H9 (cell line): ENCODE measurements at regions not wholly inside any gene's neighbourhood (a gene's known extent, or its start where the extent isn't known, plus 50 kb on each side); places are given as distances from the start of the nearest gene placed in this dataset.

Source experiments
- DNase-seq: peaks from one replicate; pipeline ENCODE4 v3.0.0-alpha.2; 2017
- H2AFZ ChIP-seq: one replicate; pipeline ENCODE4 v1.6.1; 2013; ENCODE audit warnings: mild to moderate bottlenecking, low read length, control low read depth, moderate library complexity
- H2AK5ac ChIP-seq: 2 replicates; pipeline ENCODE4 v1.6.1; 2013; ENCODE audit warnings: low read length, control low read depth, mixed read lengths; ENCODE audit not compliant: insufficient read length
- H2BK120ac ChIP-seq: one replicate; pipeline ENCODE4 v1.6.1; 2013; ENCODE audit warnings: low read depth, mild to moderate bottlenecking, low read length, control low read depth, inconsistent platforms; ENCODE audit not compliant: poor library complexity, severe bottlenecking
- H2BK12ac ChIP-seq: 2 replicates; pipeline ENCODE4 v1.6.1; 2013; ENCODE audit warnings: low read length, control low read depth, mixed read lengths, low read depth; ENCODE audit not compliant: insufficient read length
- H2BK15ac ChIP-seq: 2 replicates; pipeline ENCODE4 v1.6.1; 2013; ENCODE audit warnings: low read depth, low read length, control low read depth
- H2BK20ac ChIP-seq: one replicate; pipeline ENCODE4 v1.6.1; 2013; ENCODE audit warnings: low read depth, mild to moderate bottlenecking, low read length, control low read depth, inconsistent platforms; ENCODE audit not compliant: poor library complexity, severe bottlenecking
- H2BK5ac ChIP-seq: 2 replicates; pipeline ENCODE4 v1.6.1; 2013; ENCODE audit warnings: low read length, control low read depth, mixed read lengths; ENCODE audit not compliant: insufficient read length
- H3K14ac ChIP-seq: 2 replicates; pipeline ENCODE4 v1.6.1; 2013; ENCODE audit warnings: low read length, control low read depth; ENCODE audit not compliant: insufficient read depth
- H3K18ac ChIP-seq: 2 replicates; pipeline ENCODE4 v1.6.1; 2013; ENCODE audit warnings: low read depth, mild to moderate bottlenecking, mixed read lengths, low read length, control low read depth; ENCODE audit not compliant: insufficient read length
- H3K23ac ChIP-seq: 2 replicates; pipeline ENCODE4 v1.6.1; 2013; ENCODE audit warnings: low read length, control low read depth, mixed read lengths, low read depth; ENCODE audit not compliant: insufficient read length
- H3K23me2 ChIP-seq: 2 replicates; pipeline ENCODE4 v1.6.1; 2013; ENCODE audit warnings: low read depth, mild to moderate bottlenecking, mixed read lengths, low read length, control low read depth; ENCODE audit not compliant: insufficient read length, poor library complexity, severe bottlenecking
- H3K27ac ChIP-seq: 2 replicates; pipeline ENCODE4 v1.5.1; 2013; ENCODE audit warnings: low read length, control low read depth, mixed read lengths, low read depth; ENCODE audit not compliant: insufficient read length
- H3K27me3 ChIP-seq: 2 replicates; pipeline ENCODE4 v1.6.1; 2013; ENCODE audit warnings: low read length, control low read depth, inconsistent platforms; ENCODE audit not compliant: insufficient read depth
- H3K4ac ChIP-seq: 2 replicates; pipeline ENCODE4 v1.6.1; 2013; ENCODE audit warnings: low read depth, mild to moderate bottlenecking, control low read depth, inconsistent platforms, low read length, moderate library complexity
- H3K4me1 ChIP-seq: 2 replicates; pipeline ENCODE4 v1.6.1; 2013; ENCODE audit warnings: low read length, control low read depth, inconsistent platforms; ENCODE audit not compliant: insufficient read depth
- H3K4me2 ChIP-seq: 2 replicates; pipeline ENCODE4 v1.6.1; 2013; ENCODE audit warnings: low read length, control low read depth, mixed read lengths; ENCODE audit not compliant: insufficient read length, insufficient read depth
- H3K56ac ChIP-seq: 2 replicates; pipeline ENCODE4 v1.6.1; 2013; ENCODE audit warnings: low read depth, mild to moderate bottlenecking, mixed read lengths, low read length, control low read depth; ENCODE audit not compliant: insufficient read length
- H3K79me1 ChIP-seq: 2 replicates; pipeline ENCODE4 v1.6.1; 2013; ENCODE audit warnings: low read depth, mild to moderate bottlenecking, moderate library complexity, low read length, control low read depth, inconsistent platforms; ENCODE audit not compliant: insufficient read depth, poor library complexity, severe bottlenecking
- H3K79me2 ChIP-seq: 2 replicates; pipeline ENCODE4 v1.6.1; 2013; ENCODE audit warnings: low read length, control low read depth, inconsistent platforms; ENCODE audit not compliant: insufficient read depth
- H3K9ac ChIP-seq: 2 replicates; pipeline ENCODE4 v1.6.1; 2013; ENCODE audit warnings: low read length, control low read depth, mixed read lengths; ENCODE audit not compliant: insufficient read length; ENCODE audit errors: extremely low read depth
- H3K9me3 ChIP-seq: one replicate; pipeline ENCODE4 v1.6.1; 2013; ENCODE audit warnings: low read depth, low read length, inconsistent platforms; ENCODE audit not compliant: control insufficient read depth
- H3T11ph ChIP-seq: one replicate; pipeline ENCODE4 v1.6.1; 2013; ENCODE audit warnings: mild to moderate bottlenecking, low read length, control low read depth, inconsistent platforms
- H4K20me1 ChIP-seq: one replicate; pipeline ENCODE4 v1.6.1; 2013; ENCODE audit not compliant: control insufficient read depth, insufficient read length, insufficient read depth
- H4K5ac ChIP-seq: 2 replicates; pipeline ENCODE4 v1.6.1; 2013; ENCODE audit warnings: low read depth, mild to moderate bottlenecking, mixed read lengths, low read length, control low read depth; ENCODE audit not compliant: insufficient read length
- H4K8ac ChIP-seq: replicated peaks from 2 replicates; pipeline ENCODE4 v1.6.1; 2013; ENCODE audit warnings: low read length, control low read depth, mixed read lengths, low read depth; ENCODE audit not compliant: insufficient read length
- H4K91ac ChIP-seq: 2 replicates; pipeline ENCODE4 v1.6.1; 2013; ENCODE audit warnings: low read depth, mild to moderate bottlenecking, moderate library complexity, mixed read lengths, low read length, control low read depth; ENCODE audit not compliant: insufficient read length
- H3K27ac Mint-ChIP-seq, 3 experiments: 2 replicates in 2 of 3; 3 replicates in 1 of 3; pipeline ENCODE4 v1.8.0; 2020 to 2021; ENCODE audit warnings: mixed read lengths in 3 of 3, mild to moderate bottlenecking in 1 of 3, moderate library complexity in 1 of 3
- H3K27me3 Mint-ChIP-seq: 2 replicates; pipeline ENCODE4 v1.8.0; 2021; ENCODE audit warnings: low read depth, mild to moderate bottlenecking, moderate library complexity, mixed read lengths
- H3K36me3 Mint-ChIP-seq, 3 experiments: 2 replicates in 2 of 3; 3 replicates in 1 of 3; pipeline ENCODE4 v1.8.0; 2020 to 2021; ENCODE audit warnings: low read depth in 3 of 3, mixed read lengths in 3 of 3; ENCODE audit not compliant: insufficient read depth in 1 of 3
- H3K4me1 Mint-ChIP-seq, 2 experiments: 2 replicates each; pipeline ENCODE4 v1.8.0; 2020; ENCODE audit warnings: mixed read lengths in 2 of 2
- H3K4me3 Mint-ChIP-seq, 2 experiments: 2 replicates in 1 of 2; 3 replicates in 1 of 2; pipeline ENCODE4 v1.8.0; 2020 to 2021; ENCODE audit warnings: mild to moderate bottlenecking in 2 of 2, mixed read lengths in 2 of 2, moderate library complexity in 1 of 2
- H3K9me3 Mint-ChIP-seq, 2 experiments: 2 replicates in 1 of 2; 3 replicates in 1 of 2; pipeline ENCODE4 v1.8.0; 2020; ENCODE audit warnings: mild to moderate bottlenecking in 2 of 2, mixed read lengths in 2 of 2, moderate library complexity in 1 of 2
- WGBS: extraction: QIAGEN DNeasy Blood & Tissue Kit; methylation state at CpG from one replicate; pipeline ENCODE4 v1.1.7; 2013; ENCODE audit warnings: missing lambda C conversion rate, low lambda C conversion rate, mixed read lengths; ENCODE audit not compliant: insufficient read length; ENCODE audit errors: extremely low coverage; 5-methylcytosine and 5-hydroxymethylcytosine counted together
- TF ChIP-seq, protein P1 (sequence below): fragments of 200-600 bp; sonication (generic); conservative IDR thresholded peaks from 3 replicates; pipeline ENCODE4 v1.8.0; 2021; ENCODE audit warnings: antibody characterized with exemption, mild to moderate bottlenecking

DNA sequence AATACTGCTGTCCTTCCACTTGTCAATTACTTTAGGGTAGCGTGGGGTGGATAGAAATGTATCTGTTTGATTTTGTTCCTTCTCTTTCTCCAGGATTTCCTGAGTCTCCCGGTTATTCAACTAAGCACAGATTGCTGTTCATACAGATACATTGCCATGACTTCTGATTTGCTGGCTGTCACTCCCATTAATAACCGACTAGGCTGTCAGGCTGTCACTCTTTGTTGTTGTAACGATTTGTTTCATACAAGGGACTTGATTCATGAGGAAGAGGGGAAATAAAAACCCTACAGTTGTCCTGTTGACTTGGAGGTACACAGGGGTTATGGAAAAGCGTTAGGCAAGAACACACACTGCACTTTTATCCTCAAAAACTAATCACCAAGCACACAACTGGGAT lies 302.7 kb upstream of the SMIM21 start:
- Histone ChIP-seq H2BK20ac (no peak overlapping the region), H3K79me2 (no peaks in the 10 kb centered on the region), H3K9me3 (no peaks in the 10 kb centered on the region), H4K20me1 (no peaks in the 10 kb centered on the region), H4K5ac (no peak overlapping the region), H3K14ac (no peak overlapping the region), H3K56ac (no peak overlapping the region), H3K18ac (no peak overlapping the region), H2AK5ac (no peak overlapping the region), H2BK5ac (no peak overlapping the region), H3K23ac (no peak overlapping the region), H3K4me1 (no peaks in the 10 kb centered on the region), H2BK120ac (no peak overlapping the region), H2BK12ac (no peak overlapping the region), H3K4ac (no peak overlapping the region), H3K4me2 (no peak overlapping the region), H3K9ac (no peak overlapping the region), H2AFZ (no peak overlapping the region), H3T11ph (no peak overlapping the region), H3K27ac (no peak overlapping the region), H2BK15ac (no peak overlapping the region), H3K79me1 (no peaks in the 10 kb centered on the region), H3K27me3 (no peaks in the 10 kb centered on the region), H4K91ac (no peak overlapping the region), H4K8ac (no peak overlapping the region), H3K23me2 (no peaks in the 10 kb centered on the region)
- WGBS: no CpG with 5 or more reads among the region's 5 CpGs
- Mint-ChIP-seq H3K9me3 (peaks cover 2 to 5% of the 10 kb centered on the region in 2 experiments; a peak in 4 of 5 replicates), H3K27me3 (peaks cover 3% of the 10 kb centered on the region; the same call in 1 of the 2 replicates), H3K4me3 (no peak overlapping the region), H3K4me1 (no peaks in the 10 kb centered on the region), H3K36me3 (no peaks in the 10 kb centered on the region; a peak in 2 of 7 replicates), H3K27ac (no peak overlapping the region)
- TF ChIP-seq, protein P1, sequence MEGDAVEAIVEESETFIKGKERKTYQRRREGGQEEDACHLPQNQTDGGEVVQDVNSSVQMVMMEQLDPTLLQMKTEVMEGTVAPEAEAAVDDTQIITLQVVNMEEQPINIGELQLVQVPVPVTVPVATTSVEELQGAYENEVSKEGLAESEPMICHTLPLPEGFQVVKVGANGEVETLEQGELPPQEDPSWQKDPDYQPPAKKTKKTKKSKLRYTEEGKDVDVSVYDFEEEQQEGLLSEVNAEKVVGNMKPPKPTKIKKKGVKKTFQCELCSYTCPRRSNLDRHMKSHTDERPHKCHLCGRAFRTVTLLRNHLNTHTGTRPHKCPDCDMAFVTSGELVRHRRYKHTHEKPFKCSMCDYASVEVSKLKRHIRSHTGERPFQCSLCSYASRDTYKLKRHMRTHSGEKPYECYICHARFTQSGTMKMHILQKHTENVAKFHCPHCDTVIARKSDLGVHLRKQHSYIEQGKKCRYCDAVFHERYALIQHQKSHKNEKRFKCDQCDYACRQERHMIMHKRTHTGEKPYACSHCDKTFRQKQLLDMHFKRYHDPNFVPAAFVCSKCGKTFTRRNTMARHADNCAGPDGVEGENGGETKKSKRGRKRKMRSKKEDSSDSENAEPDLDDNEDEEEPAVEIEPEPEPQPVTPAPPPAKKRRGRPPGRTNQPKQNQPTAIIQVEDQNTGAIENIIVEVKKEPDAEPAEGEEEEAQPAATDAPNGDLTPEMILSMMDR: no peak
- no peak for DNase-seq
